CD14-positive monocyte (primary cell): ENCODE measurements at regions not wholly inside any gene's neighbourhood (a gene's known extent, or its start where the extent isn't known, plus 50 kb on each side); places are given as distances from the start of the nearest gene placed in this dataset.

Experiments used
- DNase-seq, 3 donors: peaks; one replicate each; pipeline ENCODE4 v3.0.0-alpha.2; 2011 to 2022
- H2AFZ ChIP-seq: 2 replicates; pipeline ENCODE4 v1.6.0; 2012; ENCODE audit warnings: mild to moderate bottlenecking, low read depth, low read length, inconsistent platforms; ENCODE audit not compliant: insufficient read depth, poor library complexity, severe bottlenecking
- H3K27ac ChIP-seq, 2 donors: 1 replicate in 1 of 2; 2 replicates in 1 of 2; pipeline ENCODE4 v1.5.1; 2012 to 2013; ENCODE audit warnings: low read length in 2 of 2, control low read depth in 1 of 2, inconsistent platforms in 1 of 2, low read depth in 1 of 2, mild to moderate bottlenecking in 1 of 2
- H3K27me3 ChIP-seq, 2 donors: one replicate each; pipeline versions ENCODE4 v1.6.0 to v1.6.1; 2011 to 2013; ENCODE audit warnings: low read length in 2 of 2; ENCODE audit not compliant: control insufficient read depth in 2 of 2, insufficient read depth in 2 of 2
- H3K36me3 ChIP-seq, 2 donors: replicated peaks in 1 of 2; 1 replicate in 1 of 2; 2 replicates in 1 of 2; pipeline versions ENCODE4 v1.5.1 to v1.6.1; 2012 to 2013; ENCODE audit warnings: low read length in 2 of 2, control low read depth in 1 of 2, inconsistent platforms in 1 of 2, mild to moderate bottlenecking in 1 of 2; ENCODE audit not compliant: insufficient read depth in 2 of 2, control insufficient read depth in 1 of 2
- H3K4me1 ChIP-seq, 2 donors: 1 replicate in 1 of 2; 2 replicates in 1 of 2; pipeline versions ENCODE4 v1.5.1 to v1.6.1; 2012 to 2013; ENCODE audit warnings: low read length in 2 of 2, control low read depth in 1 of 2, inconsistent platforms in 1 of 2, mild to moderate bottlenecking in 1 of 2, moderate library complexity in 1 of 2; ENCODE audit not compliant: insufficient read depth in 2 of 2, control insufficient read depth in 1 of 2
- H3K4me2 ChIP-seq: replicated peaks from 2 replicates; pipeline ENCODE3; 2012; ENCODE audit warnings: low read length, moderate library complexity, mild to moderate bottlenecking; ENCODE audit not compliant: poor library complexity, severe bottlenecking; ENCODE audit errors: extremely low read depth
- H3K4me3 ChIP-seq, 3 experiments: fragments of 200-600 bp in 1 of 3; sonication (generic) in 1 of 3; replicated peaks in 1 of 3; 1 replicate in 2 of 3; 2 replicates in 1 of 3; pipeline ENCODE4 v1.5.1; 2011 to 2013; ENCODE audit warnings: low read length in 3 of 3, mild to moderate bottlenecking in 3 of 3, control low read depth in 2 of 3, low read depth in 2 of 3, inconsistent platforms in 1 of 3, moderate library complexity in 1 of 3
- H3K79me2 ChIP-seq: 2 replicates; pipeline ENCODE4 v1.6.0; 2012; ENCODE audit warnings: mild to moderate bottlenecking, control low read depth, inconsistent platforms, low read length, moderate library complexity; ENCODE audit not compliant: insufficient read depth
- H3K9ac ChIP-seq: 2 replicates; pipeline ENCODE4 v1.6.0; 2017; ENCODE audit warnings: low read length, mild to moderate bottlenecking; ENCODE audit not compliant: insufficient read depth, poor library complexity, severe bottlenecking
- H3K9me3 ChIP-seq, 2 donors: replicated peaks in 1 of 2; 1 replicate in 1 of 2; 2 replicates in 1 of 2; pipeline versions ENCODE4 v1.5.1 to v1.6.1; 2012 to 2013; ENCODE audit warnings: low read length in 2 of 2, control low read depth in 1 of 2; ENCODE audit not compliant: control insufficient read depth in 1 of 2, insufficient read depth in 1 of 2
- H4K20me1 ChIP-seq: 2 replicates; pipeline ENCODE4 v1.6.0; 2012; ENCODE audit warnings: mild to moderate bottlenecking, low read length, control low read depth, moderate library complexity; ENCODE audit not compliant: insufficient read depth
- H3K27ac Mint-ChIP-seq, 7 donors: one replicate each; pipeline ENCODE4 v1.8.0; 2020; ENCODE audit warnings: mild to moderate bottlenecking in 7 of 7, mixed read lengths in 7 of 7, moderate library complexity in 6 of 7, inconsistent platforms in 2 of 7
- H3K27me3 Mint-ChIP-seq, 3 donors: one replicate each; pipeline ENCODE4 v1.8.0; 2021 to 2022; ENCODE audit warnings: low read depth in 3 of 3, mild to moderate bottlenecking in 3 of 3, mixed read lengths in 3 of 3, moderate library complexity in 3 of 3, inconsistent platforms in 1 of 3
- H3K36me3 Mint-ChIP-seq, 2 donors: one replicate each; pipeline ENCODE4 v1.8.0; 2020; ENCODE audit warnings: mixed read lengths in 2 of 2, inconsistent platforms in 1 of 2, mild to moderate bottlenecking in 1 of 2
- H3K4me1 Mint-ChIP-seq: one replicate; pipeline ENCODE4 v1.8.0; 2020; ENCODE audit warnings: mild to moderate bottlenecking, mixed read lengths
- H3K4me3 Mint-ChIP-seq, 2 donors: one replicate each; pipeline ENCODE4 v1.8.0; 2020; ENCODE audit warnings: mild to moderate bottlenecking in 2 of 2, mixed read lengths in 2 of 2, moderate library complexity in 1 of 2
- H3K9me3 Mint-ChIP-seq, 7 donors: one replicate each; pipeline ENCODE4 v1.8.0; 2020 to 2022; ENCODE audit warnings: mixed read lengths in 7 of 7, mild to moderate bottlenecking in 6 of 7, moderate library complexity in 6 of 7, inconsistent platforms in 2 of 7
- CTCF ChIP-seq: fragments of 200-600 bp; IDR thresholded peaks from one replicate; pipeline ENCODE4 v1.8.0; 2022; ENCODE audit warnings: antibody characterized with exemption, mild to moderate bottlenecking
- WGBS: methylation state at CpG from one replicate; pipeline ENCODE4 v1.1.5; 2013; ENCODE audit warnings: missing lambda C conversion rate; ENCODE audit not compliant: insufficient coverage; 5-methylcytosine and 5-hydroxymethylcytosine counted together
- intact Hi-C, 2 donors: fragments of 100-400 bp; cut with micrococcal nuclease; formaldehyde crosslinking; loops; one replicate each; pipeline versions ENCODE4 v1.15.0 to v1.15.1; 2023

- no peaks in the 10 kb centered on the region for H3K36me3 ChIP-seq
- no peak overlapping the region for H3K27ac ChIP-seq
- H3K36me3 Mint-ChIP-seq: no peaks in the 10 kb centered on the region
- H3K4me3 ChIP-seq: no peak overlapping the region
- H2AFZ ChIP-seq: no peak overlapping the region
- 98% methylated on average over 6 of the region's 7 CpGs for WGBS
- no peak for TF ChIP-seq CTCF
- intact Hi-C loops: no loop called here
- no peak overlapping the region for H3K4me3 Mint-ChIP-seq
- peaks cover 0 to 4% (median under 1%) of the 10 kb centered on the region in 7 donors for H3K9me3 Mint-ChIP-seq
- no peak overlapping the region for H3K9ac ChIP-seq
- peaks cover 0 to 4% of the 10 kb centered on the region in 2 donors for H3K9me3 ChIP-seq
- no peak overlapping the region for H3K4me2 ChIP-seq
- H3K79me2 ChIP-seq: no peaks in the 10 kb centered on the region
- no peaks in the 10 kb centered on the region for H4K20me1 ChIP-seq
- no peaks in the 10 kb centered on the region for H3K4me1 Mint-ChIP-seq
- H3K27ac Mint-ChIP-seq: no peak overlapping the region
- H3K27me3 ChIP-seq: no peaks in the 10 kb centered on the region
- no peaks in the 10 kb centered on the region for H3K4me1 ChIP-seq
- peaks cover 0 to 4% (median 0%) of the 10 kb centered on the region in 3 donors for H3K27me3 Mint-ChIP-seq
- no peak for DNase-seq
Observed at GRCh38 chr2:15829091-15829801, 111.1 kb upstream of the MYCN start.

DNA sequence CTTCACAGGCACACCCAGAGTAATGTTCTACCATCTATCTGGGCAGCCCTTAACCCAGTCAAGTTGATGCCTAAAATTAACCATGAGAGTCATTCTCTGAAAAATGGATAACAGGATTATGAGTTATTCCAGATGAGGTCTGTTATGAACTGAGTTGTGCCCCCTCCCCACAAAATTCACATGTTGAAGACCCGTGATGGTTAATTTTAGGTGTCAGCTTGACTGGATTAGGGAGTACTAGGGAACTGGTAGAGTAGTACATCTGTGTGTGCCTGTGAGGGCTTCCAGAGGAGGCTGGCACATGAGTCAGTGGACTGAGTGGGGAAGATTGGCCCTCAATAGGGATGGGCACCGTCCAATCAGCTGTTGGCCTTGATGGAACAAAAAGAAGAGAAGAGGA, 110.4 kb upstream of the MYCN start:
- peaks cover 0 to 4% (median 2%) of the 10 kb centered on the region in 7 donors for H3K9me3 Mint-ChIP-seq
- H3K36me3 Mint-ChIP-seq: no peaks in the 10 kb centered on the region
- no peak overlapping the region for H3K27ac Mint-ChIP-seq
- no peak for TF ChIP-seq CTCF
- Histone ChIP-seq H2AFZ (no peak overlapping the region), H4K20me1 (no peaks in the 10 kb centered on the region), H3K9me3 (peaks cover 0 to 8% of the 10 kb centered on the region in 2 donors), H3K27ac (no peak overlapping the region), H3K36me3 (no peaks in the 10 kb centered on the region), H3K4me2 (no peak overlapping the region), H3K27me3 (no peaks in the 10 kb centered on the region), H3K4me1 (no peaks in the 10 kb centered on the region), H3K79me2 (no peaks in the 10 kb centered on the region), H3K4me3 (no peak overlapping the region), H3K9ac (no peak overlapping the region)
- 86% methylated on average over 1 of the region's 2 CpGs for WGBS
- H3K4me3 Mint-ChIP-seq: no peak overlapping the region
- DNase-seq: no peak
- H3K4me1 Mint-ChIP-seq: no peaks in the 10 kb centered on the region
- H3K27me3 Mint-ChIP-seq: peaks cover 0 to 4% (median 0%) of the 10 kb centered on the region in 3 donors
- intact Hi-C loops: no loop called here
